ENCODE measurements at regions not wholly inside any gene's neighbourhood (a gene's known extent, or its start where the extent isn't known, plus 50 kb on each side); places are given as distances from the start of the nearest gene placed in this dataset.

GRCh38 chr6:167733740-167734661 is 92.7 kb upstream of the AFDN start:
- no peak for DNase-seq (ENCODE audit: low spot score)
- FAIRE-seq = no peak

GRCh38 chr6:167734662-167735083 is 92.0 kb upstream of the AFDN start:
- DNase-seq (ENCODE audit: low spot score) = no peak
- no peak for FAIRE-seq

GRCh38 chr6:167735084-167735950 is 91.4 kb upstream of the AFDN start:
- DNase-seq (ENCODE audit: low spot score) (no peak), FAIRE-seq (no peak)

- DNase-seq (ENCODE audit: low spot score) (no peak), FAIRE-seq (no peak)
Observed at GRCh38 chr6:167735951-167736288, 90.8 kb upstream of the AFDN start.

GRCh38 chr6:167736486-167737204 is 90.1 kb upstream of the AFDN start:
- no peak for FAIRE-seq
- DNase-seq (ENCODE audit: low spot score) = no peak

GRCh38 chr6:167737205-167737830 is 89.4 kb upstream of the AFDN start:
- DNase-seq (ENCODE audit: low spot score) (no peak), FAIRE-seq (no peak)

GRCh38 chr6:167738386-167738785 is 88.3 kb upstream of the AFDN start:
- no peak for FAIRE-seq
- no peak for DNase-seq (ENCODE audit: low spot score)

GRCh38 chr6:167739721-167740475 is 86.8 kb upstream of the AFDN start:
- FAIRE-seq (no peak), DNase-seq (ENCODE audit: low spot score) (no peak)

GRCh38 chr6:167742719-167743303 is 83.9 kb upstream of the AFDN start:
- no peak for FAIRE-seq

GRCh38 chr6:167744681-167745669 is 81.7 kb upstream of the AFDN start:
- FAIRE-seq (no peak), DNase-seq (ENCODE audit: low spot score) (no peak)

More at GRCh38 chr6:167742719-167743303, 83.9 kb upstream of the AFDN start:
- peak; percentile 23 for DNase-seq (ENCODE audit: low spot score)

- no peak for FAIRE-seq
Observed at GRCh38 chr6:167745670-167746389, 80.9 kb upstream of the AFDN start.

GRCh38 chr6:167746390-167746907 is 80.3 kb upstream of the AFDN start:
- no peak for FAIRE-seq
- DNase-seq (ENCODE audit: low spot score) = no peak

More at GRCh38 chr6:167745670-167746389, 80.9 kb upstream of the AFDN start:
- DNase-seq (ENCODE audit: low spot score) = no peak

GRCh38 chr6:167746975-167747374 is 79.7 kb upstream of the AFDN start:
- FAIRE-seq (no peak), DNase-seq (ENCODE audit: low spot score) (no peak)

- no peak for DNase-seq (ENCODE audit: low spot score)
- FAIRE-seq = no peak
Observed at GRCh38 chr6:167747645-167748044, 79.1 kb upstream of the AFDN start.

GRCh38 chr6:167748046-167748445 is 78.7 kb upstream of the AFDN start:
- FAIRE-seq (no peak), DNase-seq (ENCODE audit: low spot score) (no peak)

- FAIRE-seq (no peak), DNase-seq (ENCODE audit: low spot score) (no peak)
Observed at GRCh38 chr6:167748458-167749379, 78.0 kb upstream of the AFDN start.

- no peak for FAIRE-seq
- no peak for DNase-seq (ENCODE audit: low spot score)
Observed at GRCh38 chr6:167750956-167751358, 75.8 kb upstream of the AFDN start.

All from RCC 7860 (cell line).